ENCODE measurements at regions not wholly inside any gene's neighbourhood (a gene's known extent, or its start where the extent isn't known, plus 50 kb on each side); places are given as distances from the start of the nearest gene placed in this dataset.

- Histone ChIP-seq H3K27ac (ENCODE audit: control insufficient read depth, insufficient read depth, low read length) (no peak overlapping the region), H4K20me1 (ENCODE audit: control insufficient read depth, extremely low read depth, insufficient read depth, low read length) (no peaks in the 10 kb centered on the region), H3K9me3 (ENCODE audit: control insufficient read depth, low read depth, low read length) (no peaks in the 10 kb centered on the region), H3K4me2 (ENCODE audit: control insufficient read depth, extremely low read depth, insufficient read depth, low read depth, low read length) (no peak overlapping the region), H3K4me1 (ENCODE audit: control insufficient read depth, extremely low read depth, insufficient read depth, low read length) (peaks cover 5% of the 10 kb centered on the region), H3K27me3 (ENCODE audit: control insufficient read depth, extremely low read depth, insufficient read depth, low read length) (no peaks in the 10 kb centered on the region), H3K79me2 (ENCODE audit: control insufficient read depth, insufficient read depth, low read length) (no peaks in the 10 kb centered on the region), H3K9me1 (ENCODE audit: control insufficient read depth, extremely low read depth, insufficient read depth, low read length) (no peaks in the 10 kb centered on the region), H3K36me3 (ENCODE audit: control insufficient read depth in 2 of 2, extremely low read depth in 1 of 2, insufficient read depth in 2 of 2, low read length in 2 of 2) (no peaks in the 10 kb centered on the region), H3K9ac (ENCODE audit: control insufficient read depth, extremely low read depth, insufficient read depth, low read length) (no peak overlapping the region), H2AFZ (ENCODE audit: control insufficient read depth, low read length) (no peak overlapping the region), H3K4me3 (ENCODE audit: control insufficient read depth in 2 of 3, extremely low read depth in 1 of 3, insufficient read depth in 2 of 3, low read depth in 1 of 3, low read length in 3 of 3) (no peak overlapping the region)
- no peak for DNase-seq (ENCODE audit: low read depth, low spot score)
- TF ChIP-seq EZH2 (IDR thresholded peaks at IDR 0.05; ENCODE audit: low read length) = no peak
- no peak for TF ChIP-seq CTCF (optimal IDR thresholded peaks at IDR 0.05 in 1 of 3, IDR thresholded peaks at IDR 0.05 in 1 of 3, conservative IDR thresholded peaks at IDR 0.05 in 1 of 3; ENCODE audit: extremely low read depth in 1 of 3, insufficient read depth in 2 of 3, low read length in 3 of 3)
- no peak for FAIRE-seq
- dilution Hi-C loops (cut with MboI; ENCODE audit: extremely low pct_ligation_motif_present, low sequenced_read_pairs) = no loop called here
Measured at GRCh38 chr2:54377901-54378493, 78.1 kb upstream of the SPTBN1 start.

- H3K79me2 ChIP-seq (ENCODE audit: control insufficient read depth, insufficient read depth, low read length) = no peaks in the 10 kb centered on the region
- FAIRE-seq (no peak), DNase-seq (ENCODE audit: low read depth, low spot score) (no peak)
- no peaks in the 10 kb centered on the region for H3K9me1 ChIP-seq (ENCODE audit: control insufficient read depth, extremely low read depth, insufficient read depth, low read length)
- H3K27ac ChIP-seq (ENCODE audit: control insufficient read depth, insufficient read depth, low read length) = no peak overlapping the region
- no peaks in the 10 kb centered on the region for H4K20me1 ChIP-seq (ENCODE audit: control insufficient read depth, extremely low read depth, insufficient read depth, low read length)
- H3K4me3 ChIP-seq (ENCODE audit: control insufficient read depth in 2 of 3, extremely low read depth in 1 of 3, insufficient read depth in 2 of 3, low read depth in 1 of 3, low read length in 3 of 3) = no peak overlapping the region
- no peak overlapping the region for H3K9ac ChIP-seq (ENCODE audit: control insufficient read depth, extremely low read depth, insufficient read depth, low read length)
- no peaks in the 10 kb centered on the region for H3K36me3 ChIP-seq (ENCODE audit: control insufficient read depth in 2 of 2, extremely low read depth in 1 of 2, insufficient read depth in 2 of 2, low read length in 2 of 2)
- peak overlapping the region; percentile 27 for H3K4me2 ChIP-seq (ENCODE audit: control insufficient read depth, extremely low read depth, insufficient read depth, low read depth, low read length)
- no peaks in the 10 kb centered on the region for H3K27me3 ChIP-seq (ENCODE audit: control insufficient read depth, extremely low read depth, insufficient read depth, low read length)
- H3K9me3 ChIP-seq (ENCODE audit: control insufficient read depth, low read depth, low read length) = no peaks in the 10 kb centered on the region
- dilution Hi-C loops (cut with MboI; ENCODE audit: extremely low pct_ligation_motif_present, low sequenced_read_pairs) = no loop called here
- H2AFZ ChIP-seq (ENCODE audit: control insufficient read depth, low read length) = peak overlapping the region; percentile 59
- TF ChIP-seq CTCF (optimal IDR thresholded peaks at IDR 0.05 in 1 of 3, IDR thresholded peaks at IDR 0.05 in 1 of 3, conservative IDR thresholded peaks at IDR 0.05 in 1 of 3; ENCODE audit: extremely low read depth in 1 of 3, insufficient read depth in 2 of 3, low read length in 3 of 3) (no peak), EZH2 (IDR thresholded peaks at IDR 0.05; ENCODE audit: low read length) (no peak)
- H3K4me1 ChIP-seq (ENCODE audit: control insufficient read depth, extremely low read depth, insufficient read depth, low read length) = peaks cover 5% of the 10 kb centered on the region
Measured at GRCh38 chr2:54380670-54381069, 75.5 kb upstream of the SPTBN1 start.

Measured in keratinocyte (primary cell).